ENCODE measurements at regions not wholly inside any gene's neighbourhood (a gene's known extent, or its start where the extent isn't known, plus 50 kb on each side); places are given as distances from the start of the nearest gene placed in this dataset.
A peak's percentile ranks its signal among the peaks of the same experiment; 100 is the strongest.

GRCh38 chr10:88113657-88114272 lies 250.3 kb downstream of the PTEN start (continued):
- no peak for TF ChIP-seq E2F5 (CRISPR knock-in tag; IDR thresholded peaks at IDR 0.05)
- no peak for TF ChIP-seq ZNF138 (CRISPR knock-in tag; conservative IDR thresholded peaks at IDR 0.05)

DNA sequence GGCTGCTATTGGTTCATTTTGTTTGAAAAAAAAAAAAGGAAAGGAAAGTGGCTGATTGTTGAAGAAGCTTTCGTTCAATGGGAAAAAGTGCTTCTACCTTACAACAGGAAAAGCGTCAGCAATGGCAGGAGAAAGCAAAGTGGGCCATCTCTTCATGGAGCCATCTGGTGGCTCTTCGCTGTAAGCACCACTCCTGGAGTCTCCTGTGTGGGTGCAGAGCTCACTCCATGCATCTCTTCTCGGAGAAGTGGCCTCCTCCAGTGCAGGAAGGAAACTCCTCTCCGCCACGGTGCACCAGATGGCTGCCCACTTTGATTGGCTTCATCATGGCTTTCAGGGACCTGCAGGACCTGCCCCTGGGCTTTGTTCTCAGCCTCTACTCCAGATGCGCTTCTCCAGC lies 250.9 kb downstream of the PTEN start:
- Mint-ChIP-seq H3K27me3 (ENCODE audit: low read depth) (no peaks in the 10 kb centered on the region), H3K4me3 (no peak overlapping the region), H3K4me1 (peaks cover 15% of the 10 kb centered on the region), H3K9me3 (no peaks in the 10 kb centered on the region; the same call in 1 of the 2 replicates), H3K27ac (no peak overlapping the region), H3K36me3 (no peaks in the 10 kb centered on the region)
- ATAC-seq (peak; percentile 92), DNase-seq (ENCODE audit: low spot score) (peak; percentile 41)
- POLR2A ChIA-PET: interaction anchor here (1.2 to 2.8 kb wide), 2 partner anchors 250 to 252 kb away, joined by 3 to 24 read pairs; partner anchors contain the start of genes KLLN and PTEN
- CTCF ChIA-PET: interaction anchor here (0.6 to 1.7 kb wide), 25 partner anchors 9 to 614 kb away, joined by 3 to 19 read pairs (median 4); partner anchors contain the start of genes KLLN and PTEN
- TF ChIP-seq OVOL2 (CRISPR knock-in tag; IDR thresholded peaks at IDR 0.05; ENCODE audit: borderline replicate concordance) (no peak), ETV6 (CRISPR knock-in tag; IDR thresholded peaks at IDR 0.05) (0 out of 2 replicates have a peak, but pooled peaks have one; percentile 53), ZNF512 (CRISPR knock-in tag; IDR thresholded peaks at IDR 0.05; ENCODE audit: borderline replicate concordance) (no peak), SOX15 (CRISPR knock-in tag; IDR thresholded peaks at IDR 0.05) (no peak), TEAD1 (CRISPR knock-in tag; IDR thresholded peaks at IDR 0.05) (no peak; the same call in 1 of the 2 replicates), ZNF532 (CRISPR knock-in tag; IDR thresholded peaks at IDR 0.05; ENCODE audit: borderline replicate concordance) (0 out of 2 replicates have a peak, but pooled peaks have one; percentile 57)
- TF ChIP-seq, protein P1, sequence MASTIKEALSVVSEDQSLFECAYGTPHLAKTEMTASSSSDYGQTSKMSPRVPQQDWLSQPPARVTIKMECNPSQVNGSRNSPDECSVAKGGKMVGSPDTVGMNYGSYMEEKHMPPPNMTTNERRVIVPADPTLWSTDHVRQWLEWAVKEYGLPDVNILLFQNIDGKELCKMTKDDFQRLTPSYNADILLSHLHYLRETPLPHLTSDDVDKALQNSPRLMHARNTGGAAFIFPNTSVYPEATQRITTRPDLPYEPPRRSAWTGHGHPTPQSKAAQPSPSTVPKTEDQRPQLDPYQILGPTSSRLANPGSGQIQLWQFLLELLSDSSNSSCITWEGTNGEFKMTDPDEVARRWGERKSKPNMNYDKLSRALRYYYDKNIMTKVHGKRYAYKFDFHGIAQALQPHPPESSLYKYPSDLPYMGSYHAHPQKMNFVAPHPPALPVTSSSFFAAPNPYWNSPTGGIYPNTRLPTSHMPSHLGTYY (CRISPR knock-in tag; IDR thresholded peaks at IDR 0.05): no peak
- TF ChIP-seq, protein P2, sequence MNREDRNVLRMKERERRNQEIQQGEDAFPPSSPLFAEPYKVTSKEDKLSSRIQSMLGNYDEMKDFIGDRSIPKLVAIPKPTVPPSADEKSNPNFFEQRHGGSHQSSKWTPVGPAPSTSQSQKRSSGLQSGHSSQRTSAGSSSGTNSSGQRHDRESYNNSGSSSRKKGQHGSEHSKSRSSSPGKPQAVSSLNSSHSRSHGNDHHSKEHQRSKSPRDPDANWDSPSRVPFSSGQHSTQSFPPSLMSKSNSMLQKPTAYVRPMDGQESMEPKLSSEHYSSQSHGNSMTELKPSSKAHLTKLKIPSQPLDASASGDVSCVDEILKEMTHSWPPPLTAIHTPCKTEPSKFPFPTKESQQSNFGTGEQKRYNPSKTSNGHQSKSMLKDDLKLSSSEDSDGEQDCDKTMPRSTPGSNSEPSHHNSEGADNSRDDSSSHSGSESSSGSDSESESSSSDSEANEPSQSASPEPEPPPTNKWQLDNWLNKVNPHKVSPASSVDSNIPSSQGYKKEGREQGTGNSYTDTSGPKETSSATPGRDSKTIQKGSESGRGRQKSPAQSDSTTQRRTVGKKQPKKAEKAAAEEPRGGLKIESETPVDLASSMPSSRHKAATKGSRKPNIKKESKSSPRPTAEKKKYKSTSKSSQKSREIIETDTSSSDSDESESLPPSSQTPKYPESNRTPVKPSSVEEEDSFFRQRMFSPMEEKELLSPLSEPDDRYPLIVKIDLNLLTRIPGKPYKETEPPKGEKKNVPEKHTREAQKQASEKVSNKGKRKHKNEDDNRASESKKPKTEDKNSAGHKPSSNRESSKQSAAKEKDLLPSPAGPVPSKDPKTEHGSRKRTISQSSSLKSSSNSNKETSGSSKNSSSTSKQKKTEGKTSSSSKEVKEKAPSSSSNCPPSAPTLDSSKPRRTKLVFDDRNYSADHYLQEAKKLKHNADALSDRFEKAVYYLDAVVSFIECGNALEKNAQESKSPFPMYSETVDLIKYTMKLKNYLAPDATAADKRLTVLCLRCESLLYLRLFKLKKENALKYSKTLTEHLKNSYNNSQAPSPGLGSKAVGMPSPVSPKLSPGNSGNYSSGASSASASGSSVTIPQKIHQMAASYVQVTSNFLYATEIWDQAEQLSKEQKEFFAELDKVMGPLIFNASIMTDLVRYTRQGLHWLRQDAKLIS (CRISPR knock-in tag; IDR thresholded peaks at IDR 0.05; ENCODE audit: borderline replicate concordance): no peak
- TF ChIP-seq, protein P3, sequence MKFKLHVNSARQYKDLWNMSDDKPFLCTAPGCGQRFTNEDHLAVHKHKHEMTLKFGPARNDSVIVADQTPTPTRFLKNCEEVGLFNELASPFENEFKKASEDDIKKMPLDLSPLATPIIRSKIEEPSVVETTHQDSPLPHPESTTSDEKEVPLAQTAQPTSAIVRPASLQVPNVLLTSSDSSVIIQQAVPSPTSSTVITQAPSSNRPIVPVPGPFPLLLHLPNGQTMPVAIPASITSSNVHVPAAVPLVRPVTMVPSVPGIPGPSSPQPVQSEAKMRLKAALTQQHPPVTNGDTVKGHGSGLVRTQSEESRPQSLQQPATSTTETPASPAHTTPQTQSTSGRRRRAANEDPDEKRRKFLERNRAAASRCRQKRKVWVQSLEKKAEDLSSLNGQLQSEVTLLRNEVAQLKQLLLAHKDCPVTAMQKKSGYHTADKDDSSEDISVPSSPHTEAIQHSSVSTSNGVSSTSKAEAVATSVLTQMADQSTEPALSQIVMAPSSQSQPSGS (CRISPR knock-in tag; IDR thresholded peaks at IDR 0.05; ENCODE audit: borderline replicate concordance, low read depth): no peak
- TF ChIP-seq, protein P4, sequence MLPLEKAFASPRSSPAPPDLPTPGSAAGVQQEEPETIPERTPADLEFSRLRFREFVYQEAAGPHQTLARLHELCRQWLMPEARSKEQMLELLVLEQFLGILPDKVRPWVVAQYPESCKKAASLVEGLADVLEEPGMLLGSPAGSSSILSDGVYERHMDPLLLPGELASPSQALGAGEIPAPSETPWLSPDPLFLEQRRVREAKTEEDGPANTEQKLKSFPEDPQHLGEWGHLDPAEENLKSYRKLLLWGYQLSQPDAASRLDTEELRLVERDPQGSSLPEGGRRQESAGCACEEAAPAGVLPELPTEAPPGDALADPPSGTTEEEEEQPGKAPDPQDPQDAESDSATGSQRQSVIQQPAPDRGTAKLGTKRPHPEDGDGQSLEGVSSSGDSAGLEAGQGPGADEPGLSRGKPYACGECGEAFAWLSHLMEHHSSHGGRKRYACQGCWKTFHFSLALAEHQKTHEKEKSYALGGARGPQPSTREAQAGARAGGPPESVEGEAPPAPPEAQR (CRISPR knock-in tag; IDR thresholded peaks at IDR 0.05): peak; percentile 27; the same call in 1 of the 2 replicates
